ENCODE measurements at regions not wholly inside any gene's neighbourhood (a gene's known extent, or its start where the extent isn't known, plus 50 kb on each side); places are given as distances from the start of the nearest gene placed in this dataset.

DNA sequence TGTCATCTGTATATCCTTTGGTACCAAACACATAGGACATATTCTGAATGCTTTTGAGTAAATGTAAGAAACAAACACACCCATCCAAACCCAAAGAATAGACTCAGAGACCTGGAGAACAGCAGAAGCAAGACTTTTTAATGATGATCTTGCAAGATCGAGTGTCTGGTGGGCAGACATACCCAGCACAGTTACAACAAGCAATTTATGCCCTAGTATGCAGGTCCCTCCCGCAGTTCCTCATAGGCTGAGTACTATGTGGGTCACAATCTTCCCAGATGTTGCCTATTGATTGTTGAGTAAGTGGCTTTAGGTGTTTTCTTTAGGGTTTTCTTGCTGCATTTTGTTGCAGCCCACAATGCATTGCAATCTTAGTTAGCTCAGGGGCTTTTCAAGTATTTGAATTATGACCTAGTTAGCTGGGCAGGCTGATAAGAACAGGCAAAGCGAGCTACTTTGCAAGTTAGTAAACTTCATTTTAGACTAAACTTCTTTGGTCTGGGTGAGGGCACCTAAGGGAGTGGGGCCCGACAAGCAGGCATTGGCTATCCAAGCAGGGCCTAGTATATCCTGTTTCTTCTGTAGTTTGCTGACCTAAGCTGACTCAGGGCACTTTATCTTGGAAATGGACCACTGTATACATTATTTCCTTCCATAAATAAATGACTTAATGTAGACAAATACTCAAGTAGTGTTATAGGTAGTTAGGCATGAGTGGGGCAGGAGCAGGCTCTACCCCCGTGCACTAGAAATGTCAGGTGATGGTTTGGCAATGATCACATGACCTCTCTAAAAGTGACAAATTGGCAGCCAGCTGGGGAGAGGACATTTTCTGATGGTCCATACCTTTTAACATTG is 87.3 kb upstream of the LIPC start:
- 91 to 94% methylated on average over 5 of the region's 5 CpGs for WGBS, 2 donors
- Histone ChIP-seq H3K27me3 (no peaks in the 10 kb centered on the region), H3K36me3 (no peaks in the 10 kb centered on the region), H3K4me1 (peaks cover 0 to 7% (median 0%) of the 10 kb centered on the region in 4 donors), H3K4me3 (no peak overlapping the region), H3K27ac (no peak overlapping the region), H3K9me3 (no peaks in the 10 kb centered on the region)
- TF ChIP-seq EP300 (IDR thresholded peaks at IDR 0.05), result no peak
- no peak for TF ChIP-seq POLR2A (IDR thresholded peaks at IDR 0.05)
- TF ChIP-seq, protein P1, sequence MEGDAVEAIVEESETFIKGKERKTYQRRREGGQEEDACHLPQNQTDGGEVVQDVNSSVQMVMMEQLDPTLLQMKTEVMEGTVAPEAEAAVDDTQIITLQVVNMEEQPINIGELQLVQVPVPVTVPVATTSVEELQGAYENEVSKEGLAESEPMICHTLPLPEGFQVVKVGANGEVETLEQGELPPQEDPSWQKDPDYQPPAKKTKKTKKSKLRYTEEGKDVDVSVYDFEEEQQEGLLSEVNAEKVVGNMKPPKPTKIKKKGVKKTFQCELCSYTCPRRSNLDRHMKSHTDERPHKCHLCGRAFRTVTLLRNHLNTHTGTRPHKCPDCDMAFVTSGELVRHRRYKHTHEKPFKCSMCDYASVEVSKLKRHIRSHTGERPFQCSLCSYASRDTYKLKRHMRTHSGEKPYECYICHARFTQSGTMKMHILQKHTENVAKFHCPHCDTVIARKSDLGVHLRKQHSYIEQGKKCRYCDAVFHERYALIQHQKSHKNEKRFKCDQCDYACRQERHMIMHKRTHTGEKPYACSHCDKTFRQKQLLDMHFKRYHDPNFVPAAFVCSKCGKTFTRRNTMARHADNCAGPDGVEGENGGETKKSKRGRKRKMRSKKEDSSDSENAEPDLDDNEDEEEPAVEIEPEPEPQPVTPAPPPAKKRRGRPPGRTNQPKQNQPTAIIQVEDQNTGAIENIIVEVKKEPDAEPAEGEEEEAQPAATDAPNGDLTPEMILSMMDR (IDR thresholded peaks at IDR 0.05), result no peak
- no peak for DNase-seq (ENCODE audit: low spot score in 2 of 2)

DNA sequence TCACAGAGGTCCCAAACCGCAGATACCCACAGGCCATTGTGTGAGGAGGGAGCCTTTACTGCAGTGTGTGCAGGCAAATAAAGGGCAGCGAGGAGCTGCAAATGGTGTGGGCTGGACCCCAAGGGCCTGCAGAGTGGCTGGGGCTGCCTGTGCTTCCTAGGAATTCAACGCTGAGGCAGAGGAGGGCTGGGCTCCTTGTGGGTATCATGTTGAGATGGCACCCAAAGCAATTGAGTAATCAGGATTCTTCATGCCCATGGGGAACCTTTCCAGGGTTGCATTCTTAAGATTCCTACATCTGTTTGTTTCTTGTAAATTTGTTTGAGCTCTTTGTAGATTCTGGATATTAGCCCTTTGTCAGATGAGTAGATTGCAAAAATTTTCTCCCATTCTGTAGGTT is 85.4 kb upstream of the LIPC start:
- 76% methylated on average over 3 of the region's 3 CpGs for WGBS, 2 donors

DNA sequence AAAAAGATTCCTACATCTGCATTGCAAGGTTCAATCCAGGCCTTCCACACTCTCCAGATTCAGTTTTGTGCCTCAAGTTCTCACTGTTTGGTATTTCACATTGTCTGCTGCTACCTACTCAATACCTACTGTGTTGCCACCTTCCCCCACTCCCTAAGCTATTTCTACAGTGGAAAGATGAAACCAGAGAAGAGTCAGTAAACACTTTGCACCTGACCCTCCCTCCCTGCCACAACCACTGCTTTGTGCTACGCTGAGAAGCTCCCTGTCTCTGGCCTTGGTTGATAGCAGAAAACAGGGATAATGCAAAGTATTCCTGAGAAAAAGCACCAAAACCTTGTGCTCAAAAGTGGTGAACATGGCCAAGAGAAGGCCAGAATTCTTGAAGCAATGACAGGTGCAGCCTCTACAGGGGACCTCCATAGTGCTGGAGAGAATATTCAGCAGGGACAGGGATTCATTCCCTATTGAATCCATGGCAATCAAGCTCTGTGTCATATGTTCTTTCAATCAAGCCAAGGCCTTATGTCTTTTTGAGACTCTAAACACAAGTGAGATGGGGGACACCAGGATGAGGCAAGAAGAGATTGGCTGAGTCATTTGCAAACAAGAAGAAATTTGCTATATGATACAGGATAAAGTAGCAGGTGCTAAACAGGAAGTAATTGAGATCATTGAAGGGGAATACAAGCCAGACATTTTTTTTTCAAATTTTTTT is 83.5 kb upstream of the LIPC start:
- DNase-seq (ENCODE audit: low spot score in 2 of 2), result no peak
- Histone ChIP-seq H3K4me3 (no peak overlapping the region), H3K9me3 (no peaks in the 10 kb centered on the region), H3K27me3 (no peaks in the 10 kb centered on the region), H3K4me1 (peaks cover 0 to 3% (median 0%) of the 10 kb centered on the region in 4 donors), H3K27ac (no peak overlapping the region), H3K36me3 (no peaks in the 10 kb centered on the region)
- TF ChIP-seq EP300 (IDR thresholded peaks at IDR 0.05) (no peak), POLR2A (IDR thresholded peaks at IDR 0.05) (no peak)
- TF ChIP-seq, protein P1 (IDR thresholded peaks at IDR 0.05), result no peak
- WGBS, 2 donors, result 88 to 95% methylated on average over 1 of the region's 1 CpG

More for the DNA sequence above, 85.4 kb upstream of the LIPC start:
- Histone ChIP-seq H3K4me3 (no peak overlapping the region), H3K27ac (no peak overlapping the region), H3K9me3 (no peaks in the 10 kb centered on the region), H3K4me1 (peaks cover 0 to 7% (median 0%) of the 10 kb centered on the region in 4 donors), H3K27me3 (no peaks in the 10 kb centered on the region), H3K36me3 (no peaks in the 10 kb centered on the region)
- TF ChIP-seq, protein P1 (IDR thresholded peaks at IDR 0.05), result no peak
- TF ChIP-seq EP300 (IDR thresholded peaks at IDR 0.05), result peak in 1 of 2 donors; percentile 12
- DNase-seq (ENCODE audit: low spot score in 2 of 2), result no peak

DNA sequence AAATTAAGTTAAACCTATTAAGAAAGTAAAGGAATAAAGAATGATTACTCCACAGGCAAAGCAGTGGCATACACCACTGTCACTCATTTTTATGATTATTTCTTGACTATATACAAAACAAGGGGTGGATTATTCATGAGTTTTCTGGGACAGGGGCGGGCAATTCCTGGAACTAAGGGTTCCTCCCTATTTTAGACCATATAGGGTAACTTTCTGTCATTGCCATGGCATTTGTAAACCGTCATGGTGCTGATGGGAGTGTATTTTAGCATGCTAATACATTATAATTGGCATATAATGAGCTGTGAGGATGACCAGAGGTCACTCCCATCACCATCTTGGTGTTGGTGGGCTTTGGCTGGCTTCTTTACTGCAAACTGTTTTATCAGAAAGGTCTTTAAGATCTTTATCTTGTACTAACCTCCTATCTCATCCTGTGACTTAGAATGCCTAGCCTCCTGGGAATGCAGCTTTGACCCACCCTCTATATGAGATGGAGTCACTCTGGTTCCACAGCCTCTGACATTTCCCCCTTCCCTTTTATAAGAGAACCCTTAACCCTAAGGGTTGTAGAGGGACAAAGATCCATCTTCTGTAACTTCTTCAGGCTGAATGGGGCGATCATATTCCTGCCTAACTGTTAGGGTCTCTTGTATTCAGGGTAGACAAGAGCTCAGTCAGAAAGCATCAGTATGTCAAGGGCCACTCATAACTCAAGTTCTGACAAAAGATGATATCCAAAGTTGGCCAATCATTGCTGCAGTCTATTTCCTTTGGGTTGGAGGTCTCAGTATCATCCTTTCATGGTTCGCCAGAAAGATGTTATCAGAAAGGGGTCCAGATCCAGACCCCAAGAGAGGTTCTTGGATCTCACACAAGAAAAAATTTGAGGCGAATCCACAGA is 79.5 kb upstream of the LIPC start:
- H3K4me1 ChIP-seq, result no peaks in the 10 kb centered on the region
- WGBS, 2 donors, result 89 to 94% methylated on average over 5 of the region's 5 CpGs
- DNase-seq (ENCODE audit: low spot score in 2 of 2), result no peak
- no peak overlapping the region for H3K27ac ChIP-seq
- H3K4me3 ChIP-seq, result no peak overlapping the region
- no peaks in the 10 kb centered on the region for H3K36me3 ChIP-seq
- H3K27me3 ChIP-seq, result no peaks in the 10 kb centered on the region
- TF ChIP-seq, protein P1 (IDR thresholded peaks at IDR 0.05), result no peak
- no peak for TF ChIP-seq EP300 (IDR thresholded peaks at IDR 0.05)
- no peak for TF ChIP-seq POLR2A (IDR thresholded peaks at IDR 0.05)
- no peaks in the 10 kb centered on the region for H3K9me3 ChIP-seq
